ENCODE measurements at regions not wholly inside any gene's neighbourhood (a gene's known extent, or its start where the extent isn't known, plus 50 kb on each side); places are given as distances from the start of the nearest gene placed in this dataset.

DNA sequence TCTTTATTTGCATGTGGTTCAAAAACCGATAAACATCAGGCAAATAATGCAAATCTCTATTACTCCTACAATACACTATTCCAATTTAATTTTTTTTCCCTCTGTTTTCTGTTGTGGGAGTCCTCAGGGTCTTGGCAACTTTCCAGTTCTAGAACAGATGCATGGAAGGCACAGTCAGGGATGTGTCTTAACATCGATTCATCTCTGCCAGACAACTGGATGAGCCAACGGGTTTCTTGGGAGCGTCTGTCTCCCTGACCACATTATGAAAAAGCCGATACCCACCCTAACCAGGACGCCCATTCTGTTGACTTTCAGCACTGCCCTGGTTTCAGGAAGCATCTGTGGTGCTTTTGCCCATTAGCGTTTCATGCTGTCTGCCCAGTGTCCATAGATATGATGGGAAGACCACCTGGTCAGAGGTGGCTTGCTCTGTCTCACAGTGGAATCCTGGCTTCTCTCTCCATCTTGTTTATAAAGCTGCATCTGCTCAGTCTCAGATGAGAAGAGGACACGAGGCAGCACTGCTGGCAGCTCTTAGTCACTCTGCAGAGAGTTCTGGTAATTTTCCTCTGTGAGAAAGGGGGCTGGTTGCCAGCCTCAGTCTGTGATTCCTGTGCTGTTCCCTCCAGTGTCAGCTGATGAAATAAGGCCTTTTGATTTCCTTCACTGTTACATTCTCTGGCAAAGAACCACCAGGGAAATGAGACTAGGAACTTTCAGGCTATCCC is 57.9 kb upstream of the KCNE4 start:
- Histone ChIP-seq H3K4me3 (ENCODE audit: low read length) (no peak overlapping the region), H3K9me3 (ENCODE audit: control insufficient read depth, low read depth, low read length) (no peaks in the 10 kb centered on the region), H3K27me3 (ENCODE audit: control insufficient read depth, insufficient read depth, low read length) (peaks cover 2% of the 10 kb centered on the region), H3K36me3 (ENCODE audit: control insufficient read depth, insufficient read depth, low read length) (no peaks in the 10 kb centered on the region), H3K4me1 (ENCODE audit: control insufficient read depth, insufficient read depth, low read length) (no peaks in the 10 kb centered on the region), H3K27ac (ENCODE audit: low read length) (no peak overlapping the region)
- 80% methylated on average over 1 of the region's 8 CpGs for WGBS (ENCODE audit: insufficient coverage, low lambda C conversion rate)
- DNase-seq = peak; percentile 30 to 53

DNA sequence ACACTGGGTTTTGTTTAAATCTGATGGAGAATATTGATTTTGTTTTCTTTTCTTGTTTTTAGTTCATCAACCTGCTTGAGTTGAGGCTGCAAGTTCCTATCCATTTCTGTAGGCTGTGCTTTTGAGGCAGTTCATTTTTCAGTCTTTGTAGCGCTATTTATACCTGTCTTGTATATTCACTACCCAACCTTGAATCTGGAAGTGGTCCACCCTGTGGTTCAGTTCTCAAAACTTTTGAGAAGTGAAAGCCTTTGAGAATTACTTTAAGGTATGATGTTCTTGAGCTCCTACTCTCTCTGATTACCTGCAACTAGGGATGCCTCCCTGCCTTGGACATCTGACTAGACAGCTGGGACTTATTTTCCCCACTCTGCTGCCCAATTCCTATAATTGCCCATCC is 53.5 kb upstream of the KCNE4 start:
- H3K4me3 ChIP-seq (ENCODE audit: low read length) = no peak overlapping the region
- no peaks in the 10 kb centered on the region for H3K36me3 ChIP-seq (ENCODE audit: control insufficient read depth, insufficient read depth, low read length)
- WGBS (ENCODE audit: insufficient coverage, low lambda C conversion rate) = no CpG with 5 or more reads among the region's 1 CpG
- H3K27ac ChIP-seq (ENCODE audit: low read length) = no peak overlapping the region
- H3K9me3 ChIP-seq (ENCODE audit: control insufficient read depth, low read depth, low read length) = no peaks in the 10 kb centered on the region
- H3K4me1 ChIP-seq (ENCODE audit: control insufficient read depth, insufficient read depth, low read length) = no peaks in the 10 kb centered on the region
- H3K27me3 ChIP-seq (ENCODE audit: control insufficient read depth, insufficient read depth, low read length) = peaks cover 2% of the 10 kb centered on the region
- DNase-seq = no peak

DNA sequence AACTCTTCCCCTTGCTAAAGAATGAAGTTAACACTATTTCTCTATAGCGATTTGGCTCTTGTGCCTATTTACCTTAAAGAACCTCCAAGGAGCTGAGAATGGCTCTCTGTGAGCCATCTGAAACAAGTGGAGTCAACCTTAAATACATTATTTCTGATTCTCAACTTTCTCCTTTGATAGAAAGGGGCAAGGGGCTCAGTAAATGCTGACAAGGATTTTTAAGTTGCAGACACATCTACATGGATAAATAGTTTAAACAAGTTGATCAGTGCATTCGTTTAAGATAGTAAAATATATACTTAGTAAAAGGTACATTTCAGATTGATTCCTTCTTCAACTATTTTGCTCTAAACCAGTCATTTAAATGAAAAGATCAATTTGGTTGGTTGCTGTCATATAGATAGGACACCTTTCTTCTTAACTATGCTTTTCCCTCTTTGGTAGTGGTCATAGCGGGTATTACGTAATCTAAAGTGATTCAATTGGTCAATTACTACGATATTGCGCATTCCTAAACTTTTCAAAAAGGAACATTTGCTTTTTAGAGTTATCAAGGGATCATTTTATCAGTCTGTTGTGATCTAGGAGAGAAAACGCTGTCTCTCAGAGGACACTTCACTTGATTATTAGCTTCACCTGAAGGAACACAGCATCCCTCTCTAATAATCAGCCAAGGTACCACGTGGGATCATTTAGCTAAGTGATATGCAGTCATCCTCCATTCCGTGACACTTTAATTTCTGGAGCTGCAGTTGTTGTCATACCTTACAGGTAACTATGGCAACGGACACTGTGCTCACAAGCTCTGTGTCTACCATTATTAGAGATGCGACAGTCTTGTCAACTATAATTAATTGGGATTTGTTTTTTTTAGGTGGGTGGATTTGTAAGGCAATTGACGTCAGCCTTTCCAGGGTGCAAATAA is 50.9 kb upstream of the KCNE4 start:
- Histone ChIP-seq H3K27ac (ENCODE audit: low read length) (no peak overlapping the region), H3K36me3 (ENCODE audit: control insufficient read depth, insufficient read depth, low read length) (no peaks in the 10 kb centered on the region), H3K27me3 (ENCODE audit: control insufficient read depth, insufficient read depth, low read length) (peaks cover 2% of the 10 kb centered on the region), H3K4me3 (ENCODE audit: low read length) (no peak overlapping the region), H3K9me3 (ENCODE audit: control insufficient read depth, low read depth, low read length) (no peaks in the 10 kb centered on the region), H3K4me1 (ENCODE audit: control insufficient read depth, insufficient read depth, low read length) (no peaks in the 10 kb centered on the region)
- DNase-seq = no peak
- 81% methylated on average over 4 of the region's 12 CpGs for WGBS (ENCODE audit: insufficient coverage, low lambda C conversion rate)

DNA sequence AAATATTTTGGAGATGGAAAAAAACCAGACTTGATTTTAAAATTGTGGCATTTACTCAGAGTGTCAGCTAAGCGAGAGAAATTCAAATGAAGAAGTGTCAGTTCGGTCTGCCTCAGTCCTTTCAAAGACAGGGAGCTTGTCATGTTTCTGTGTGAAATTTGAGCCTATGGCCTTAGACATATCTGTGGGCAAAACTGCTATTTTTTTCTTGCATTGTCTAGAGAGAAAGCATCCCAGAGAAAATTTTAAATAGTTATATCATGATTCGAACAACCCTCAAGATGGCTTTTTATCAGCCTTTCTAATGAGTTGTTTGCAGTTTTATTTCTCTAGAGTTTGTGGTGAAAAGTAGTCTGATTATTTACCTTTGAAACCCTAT is 50.2 kb upstream of the KCNE4 start:
- Histone ChIP-seq H3K4me3 (ENCODE audit: low read length) (no peak overlapping the region), H3K27ac (ENCODE audit: low read length) (no peak overlapping the region), H3K9me3 (ENCODE audit: control insufficient read depth, low read depth, low read length) (no peaks in the 10 kb centered on the region), H3K27me3 (ENCODE audit: control insufficient read depth, insufficient read depth, low read length) (peaks cover 2% of the 10 kb centered on the region), H3K36me3 (ENCODE audit: control insufficient read depth, insufficient read depth, low read length) (no peaks in the 10 kb centered on the region), H3K4me1 (ENCODE audit: control insufficient read depth, insufficient read depth, low read length) (no peaks in the 10 kb centered on the region)
- DNase-seq = no peak
- WGBS (ENCODE audit: insufficient coverage, low lambda C conversion rate) = 40% methylated on average over 1 of the region's 3 CpGs

Data from large intestine (tissue), 3 donors.